ENCODE measurements at regions not wholly inside any gene's neighbourhood (a gene's known extent, or its start where the extent isn't known, plus 50 kb on each side); places are given as distances from the start of the nearest gene placed in this dataset.
"Not testable (repeated sequence)": the region's sequence is repeated elsewhere in the genome, so short reads cannot be mapped to it uniquely, and the experiment has no call there.

GRCh38 chr5:112534067-112534583 lies 115.0 kb upstream of the EPB41L4A start:
- no peaks in the 10 kb centered on the region for H3K9me3 ChIP-seq
- no peaks in the 10 kb centered on the region for H3K27me3 ChIP-seq
- H3K27ac ChIP-seq: no peak overlapping the region
- TF ChIP-seq CTCF (IDR thresholded peaks at IDR 0.05) (no peak), POLR2A (IDR thresholded peaks at IDR 0.05) (no peak)
- no peaks in the 10 kb centered on the region for H3K4me1 ChIP-seq
- intact Hi-C loops (cut with DNase I; ENCODE audit: low total_unique reads): no loop called here
- no peak for DNase-seq
- H3K36me3 ChIP-seq: no peaks in the 10 kb centered on the region
- H3K4me3 ChIP-seq: no peak overlapping the region

- intact Hi-C loops (cut with DNase I; ENCODE audit: low total_unique reads): no loop called here
- H3K36me3 ChIP-seq: no peaks in the 10 kb centered on the region
- H3K27me3 ChIP-seq: no peaks in the 10 kb centered on the region
- no peaks in the 10 kb centered on the region for H3K9me3 ChIP-seq
- H3K4me1 ChIP-seq: no peaks in the 10 kb centered on the region
- no peak overlapping the region for H3K4me3 ChIP-seq
- H3K27ac ChIP-seq: no peak overlapping the region
- no peak for TF ChIP-seq CTCF (IDR thresholded peaks at IDR 0.05)
- TF ChIP-seq POLR2A (IDR thresholded peaks at IDR 0.05): no peak
- no peak for DNase-seq
These were observed 115.7 kb upstream of the EPB41L4A start for GRCh38 chr5:112534611-112535255.

GRCh38 chr5:112535356-112535755 lies 116.3 kb upstream of the EPB41L4A start:
- TF ChIP-seq CTCF (IDR thresholded peaks at IDR 0.05): no peak
- no peak for TF ChIP-seq POLR2A (IDR thresholded peaks at IDR 0.05)
- H3K4me1 ChIP-seq: no peaks in the 10 kb centered on the region
- H3K27me3 ChIP-seq: no peaks in the 10 kb centered on the region
- no peak overlapping the region for H3K27ac ChIP-seq
- no peaks in the 10 kb centered on the region for H3K9me3 ChIP-seq
- no peak for DNase-seq
- intact Hi-C loops (cut with DNase I; ENCODE audit: low total_unique reads): no loop called here
- H3K36me3 ChIP-seq: no peaks in the 10 kb centered on the region
- no peak overlapping the region for H3K4me3 ChIP-seq

GRCh38 chr5:112544558-112544957 lies 125.5 kb upstream of the EPB41L4A start:
- H3K4me3 ChIP-seq; H3K4me1 ChIP-seq; DNase-seq; H3K36me3 ChIP-seq; H3K9me3 ChIP-seq; H3K27ac ChIP-seq; intact Hi-C loops (cut with DNase I; ENCODE audit: low total_unique reads); H3K27me3 ChIP-seq: not testable (repeated sequence)

GRCh38 chr5:112546946-112547592 lies 128.0 kb upstream of the EPB41L4A start:
- intact Hi-C loops (cut with DNase I; ENCODE audit: low total_unique reads): no loop called here
- H3K4me1 ChIP-seq: no peaks in the 10 kb centered on the region
- no peaks in the 10 kb centered on the region for H3K9me3 ChIP-seq
- H3K27me3 ChIP-seq: no peaks in the 10 kb centered on the region
- no peaks in the 10 kb centered on the region for H3K36me3 ChIP-seq
- no peak for DNase-seq
- H3K4me3 ChIP-seq: no peak overlapping the region
- TF ChIP-seq POLR2A (IDR thresholded peaks at IDR 0.05): no peak
- no peak for TF ChIP-seq CTCF (IDR thresholded peaks at IDR 0.05)
- no peak overlapping the region for H3K27ac ChIP-seq
